Fibroblast of lung (primary cell): ENCODE measurements at regions not wholly inside any gene's neighbourhood (a gene's known extent, or its start where the extent isn't known, plus 50 kb on each side); places are given as distances from the start of the nearest gene placed in this dataset.

Experiments
- EZH2 ChIP-seq: IDR thresholded peaks from 2 replicates; pipeline ENCODE4 v1.5.1; 2012; ENCODE audit warnings: low read length, control low read depth, mild to moderate bottlenecking; ENCODE audit errors: missing control alignments
- TF ChIP-seq, protein P1 (sequence below), 2 donors: IDR thresholded peaks in 1 of 2; conservative IDR thresholded peaks in 1 of 2; 1 replicate in 1 of 2; 2 replicates in 1 of 2; pipeline ENCODE4 v1.5.1; 2011 to 2012; ENCODE audit warnings: low read length in 2 of 2, control low read depth in 1 of 2, inconsistent platforms in 1 of 2, low read depth in 1 of 2, mild to moderate bottlenecking in 1 of 2

DNA sequence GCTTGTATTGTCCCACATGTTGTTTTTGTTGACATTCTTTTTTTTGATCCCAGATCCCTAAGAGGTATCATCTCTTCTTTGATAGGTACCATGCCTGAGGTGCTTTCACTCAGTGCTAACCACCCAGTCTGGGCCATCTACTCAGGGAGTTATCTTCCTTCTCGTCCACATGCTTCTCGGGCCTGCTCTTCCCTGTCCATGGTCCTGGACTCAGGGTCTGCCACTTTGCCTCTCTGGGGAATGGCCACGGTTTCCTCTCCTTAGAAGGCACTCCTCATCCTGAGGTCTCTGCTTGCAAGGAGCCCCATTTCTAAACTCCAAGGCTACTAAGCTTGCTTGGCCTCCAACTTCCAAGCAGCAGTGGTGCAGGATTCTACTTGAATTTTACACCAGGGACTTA lies 227.0 kb upstream of the NCAM1 start:
- TF ChIP-seq, protein P1, sequence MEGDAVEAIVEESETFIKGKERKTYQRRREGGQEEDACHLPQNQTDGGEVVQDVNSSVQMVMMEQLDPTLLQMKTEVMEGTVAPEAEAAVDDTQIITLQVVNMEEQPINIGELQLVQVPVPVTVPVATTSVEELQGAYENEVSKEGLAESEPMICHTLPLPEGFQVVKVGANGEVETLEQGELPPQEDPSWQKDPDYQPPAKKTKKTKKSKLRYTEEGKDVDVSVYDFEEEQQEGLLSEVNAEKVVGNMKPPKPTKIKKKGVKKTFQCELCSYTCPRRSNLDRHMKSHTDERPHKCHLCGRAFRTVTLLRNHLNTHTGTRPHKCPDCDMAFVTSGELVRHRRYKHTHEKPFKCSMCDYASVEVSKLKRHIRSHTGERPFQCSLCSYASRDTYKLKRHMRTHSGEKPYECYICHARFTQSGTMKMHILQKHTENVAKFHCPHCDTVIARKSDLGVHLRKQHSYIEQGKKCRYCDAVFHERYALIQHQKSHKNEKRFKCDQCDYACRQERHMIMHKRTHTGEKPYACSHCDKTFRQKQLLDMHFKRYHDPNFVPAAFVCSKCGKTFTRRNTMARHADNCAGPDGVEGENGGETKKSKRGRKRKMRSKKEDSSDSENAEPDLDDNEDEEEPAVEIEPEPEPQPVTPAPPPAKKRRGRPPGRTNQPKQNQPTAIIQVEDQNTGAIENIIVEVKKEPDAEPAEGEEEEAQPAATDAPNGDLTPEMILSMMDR (conservative IDR thresholded peaks at IDR 0.05 in 1 of 2, IDR thresholded peaks at IDR 0.05 in 1 of 2; ENCODE audit: low read depth in 1 of 2, low read length in 2 of 2): no peak
- no peak for TF ChIP-seq EZH2
